IMR-90 (cell line): ENCODE measurements at regions not wholly inside any gene's neighbourhood (a gene's known extent, or its start where the extent isn't known, plus 50 kb on each side); places are given as distances from the start of the nearest gene placed in this dataset.

ENCODE experiments used
- CEBPB ChIP-seq: IDR thresholded peaks from 2 replicates; pipeline ENCODE4 v1.6.1; 2012; ENCODE audit warnings: low read depth, low read length, improper control_type of control experiment
- MAFK ChIP-seq: IDR thresholded peaks from 2 replicates; pipeline ENCODE4 v1.6.1; 2012; ENCODE audit warnings: low read depth, low read length, improper control_type of control experiment

- no peak for TF ChIP-seq CEBPB
- no peak for TF ChIP-seq MAFK
Observed at GRCh38 chr6:90707246-90707645, 120.4 kb upstream of the MAP3K7 start.
